IPS-18c (cell line): ENCODE measurements at regions not wholly inside any gene's neighbourhood (a gene's known extent, or its start where the extent isn't known, plus 50 kb on each side); places are given as distances from the start of the nearest gene placed in this dataset.
"Not testable (repeated sequence)": the region's sequence is repeated elsewhere in the genome, so short reads cannot be mapped to it uniquely, and the experiment has no call there.

Source experiments
- H3K4me3 ChIP-seq: 2 replicates; pipeline ENCODE4 v1.7.0; 2013; ENCODE audit warnings: low read depth, mild to moderate bottlenecking, low read length, moderate library complexity; ENCODE audit not compliant: insufficient read depth
- H3K9me3 ChIP-seq: one replicate; pipeline ENCODE4 v1.6.1; 2013; ENCODE audit warnings: mild to moderate bottlenecking, low read length, moderate library complexity; ENCODE audit not compliant: control insufficient read depth, insufficient read depth

DNA sequence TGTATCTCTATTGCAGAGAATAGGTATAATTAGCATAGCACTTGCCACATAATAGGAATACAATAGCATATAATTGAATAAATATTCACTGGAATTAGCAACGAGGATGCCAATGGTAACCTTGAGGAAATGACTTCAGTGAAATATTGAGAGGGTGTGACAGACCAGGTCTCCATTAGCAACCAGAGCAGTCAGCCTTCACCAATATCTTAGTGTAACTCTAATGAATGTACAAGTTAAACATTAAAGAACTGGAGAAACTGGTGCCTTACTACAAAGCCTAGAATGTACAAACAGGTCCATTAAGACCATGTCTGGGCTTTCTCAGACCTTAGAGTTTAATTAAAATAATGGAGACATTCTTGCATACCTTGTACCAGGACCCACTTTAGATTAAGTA, 143.0 kb downstream of the MAGEB17 start:
- Histone ChIP-seq H3K4me3 (no peak overlapping the region), H3K9me3 (no peaks in the 10 kb centered on the region)

DNA sequence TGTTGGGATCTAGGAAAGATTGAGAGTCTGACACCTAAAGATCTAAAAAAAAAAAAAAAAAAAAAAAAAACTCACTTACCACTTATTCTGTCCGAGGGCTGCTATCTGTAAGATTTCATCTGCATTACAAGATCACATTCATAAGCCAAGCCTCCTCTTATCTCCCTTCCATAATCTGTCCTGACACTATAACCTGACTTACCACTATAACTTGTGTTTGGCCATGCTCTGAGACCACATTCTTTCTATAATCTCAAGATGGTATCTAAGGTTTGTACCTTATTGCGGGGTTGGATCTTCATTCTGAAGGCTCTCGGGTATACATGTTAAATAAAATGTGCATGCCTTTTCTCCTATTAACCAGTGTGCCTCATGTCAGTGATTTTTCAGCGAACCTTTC, 144.4 kb downstream of the MAGEB17 start:
- no peaks in the 10 kb centered on the region for H3K9me3 ChIP-seq
- no peak overlapping the region for H3K4me3 ChIP-seq

DNA sequence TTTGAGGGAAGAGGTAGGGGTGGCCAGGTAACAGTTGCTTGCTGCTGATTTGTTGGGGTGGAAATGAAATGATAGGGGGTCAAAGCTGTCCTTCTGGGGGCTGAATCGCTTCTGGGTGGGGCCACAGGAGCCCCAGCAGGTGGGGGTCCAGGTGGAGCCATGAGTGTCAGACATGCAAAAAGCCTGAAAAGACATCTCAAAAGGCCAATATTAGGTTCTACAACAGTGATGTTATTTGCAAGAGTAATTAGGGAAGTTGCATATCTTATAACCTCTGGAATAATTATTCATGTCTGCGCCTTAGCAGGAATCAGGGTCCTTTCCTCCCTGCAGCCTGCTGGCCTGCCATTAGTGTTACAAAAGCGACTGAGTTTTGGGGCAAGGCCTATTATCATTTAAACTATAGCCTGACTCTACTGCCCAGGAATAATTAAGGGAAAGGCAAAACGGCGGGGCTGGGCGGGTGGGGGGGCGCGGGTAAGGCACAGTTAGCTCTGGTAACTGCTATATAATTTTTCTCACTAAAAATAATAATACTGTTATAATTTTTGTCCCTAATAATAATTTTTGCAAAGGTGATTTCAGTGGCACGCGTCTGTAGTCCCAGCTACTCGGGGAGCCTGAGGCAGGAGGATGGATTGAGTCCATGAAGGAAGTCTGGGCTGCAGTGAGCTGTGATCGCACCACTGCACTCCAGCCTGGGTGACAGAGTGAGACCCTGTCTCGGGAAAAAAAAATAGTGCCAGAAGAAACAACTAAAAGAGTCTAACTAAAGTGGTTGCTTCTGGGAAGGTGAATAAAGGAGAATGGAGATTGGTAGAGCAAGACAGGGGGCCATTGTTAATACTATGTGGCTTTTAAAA, 145.7 kb downstream of the MAGEB17 start:
- no peak overlapping the region for H3K4me3 ChIP-seq
- no peaks in the 10 kb centered on the region for H3K9me3 ChIP-seq

DNA sequence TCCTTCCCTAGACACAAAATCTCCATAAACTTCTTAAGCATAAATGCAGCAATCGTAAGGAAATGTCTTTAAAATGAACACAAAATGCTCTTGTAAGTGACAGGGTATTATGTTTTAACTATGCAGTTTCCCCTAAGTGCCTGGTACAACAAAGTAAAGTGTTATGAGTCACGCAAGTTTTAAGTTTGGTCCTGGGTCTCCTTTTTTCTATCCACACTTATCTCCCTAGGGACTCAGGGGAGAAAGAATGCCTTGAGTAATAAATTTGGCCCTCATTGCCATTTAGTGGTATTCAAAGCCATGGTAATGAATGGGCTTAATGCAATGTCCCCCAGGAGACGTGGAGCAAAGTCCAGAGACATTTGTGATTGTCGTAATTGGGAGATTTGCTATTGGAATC, 149.1 kb downstream of the MAGEB17 start:
- Histone ChIP-seq H3K9me3 (no peaks in the 10 kb centered on the region), H3K4me3 (no peak overlapping the region)

DNA sequence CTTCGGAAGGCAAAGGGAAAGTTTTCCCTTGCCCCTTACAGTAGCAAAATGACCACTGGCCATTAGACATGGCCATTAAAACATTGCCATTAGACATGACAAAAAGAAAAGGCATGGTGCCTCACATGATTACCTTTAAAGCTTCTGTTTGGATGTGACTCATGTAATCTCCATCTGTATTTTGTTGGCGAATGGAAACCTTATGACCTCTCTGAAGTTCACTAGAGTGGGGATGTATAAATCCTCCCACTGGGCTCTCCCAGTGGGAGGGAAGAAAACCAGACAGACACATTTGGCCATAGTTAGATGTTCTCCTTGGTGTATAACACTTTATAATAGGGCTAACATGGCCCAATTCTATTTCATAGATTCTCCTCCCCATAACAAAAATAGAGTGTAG, 152.6 kb downstream of the MAGEB17 start:
- Histone ChIP-seq H3K4me3 (no peak overlapping the region), H3K9me3 (no peaks in the 10 kb centered on the region)

DNA sequence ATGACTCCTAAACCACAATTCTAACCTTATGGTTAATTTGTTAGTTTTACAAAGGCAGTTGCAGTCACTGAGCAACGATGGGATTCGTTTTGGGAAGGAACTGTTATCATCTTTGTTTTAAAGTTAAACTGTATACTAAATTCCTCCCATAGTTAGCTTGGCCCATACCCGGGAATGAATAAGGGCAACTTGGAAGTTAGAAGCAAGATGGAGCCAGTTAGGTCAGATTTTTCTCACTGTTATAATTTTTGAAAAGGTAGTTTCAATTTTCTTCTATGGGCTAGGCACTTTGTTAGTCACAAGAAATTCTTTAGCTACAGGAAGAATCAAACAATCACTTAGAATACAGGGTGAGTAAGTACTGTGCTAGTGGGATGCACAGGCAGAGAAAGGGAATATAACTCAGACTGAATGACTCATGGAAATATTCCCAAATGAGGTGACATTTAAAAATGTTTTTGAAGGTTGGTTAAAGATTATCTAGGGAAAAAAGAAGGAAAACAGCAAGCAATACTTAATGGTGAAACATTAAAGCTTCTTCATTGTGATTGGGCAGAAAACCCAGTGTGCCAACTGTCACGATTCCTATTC, 153.6 kb downstream of the MAGEB17 start:
- Histone ChIP-seq H3K9me3 (no peaks in the 10 kb centered on the region), H3K4me3 (no peak overlapping the region)

DNA sequence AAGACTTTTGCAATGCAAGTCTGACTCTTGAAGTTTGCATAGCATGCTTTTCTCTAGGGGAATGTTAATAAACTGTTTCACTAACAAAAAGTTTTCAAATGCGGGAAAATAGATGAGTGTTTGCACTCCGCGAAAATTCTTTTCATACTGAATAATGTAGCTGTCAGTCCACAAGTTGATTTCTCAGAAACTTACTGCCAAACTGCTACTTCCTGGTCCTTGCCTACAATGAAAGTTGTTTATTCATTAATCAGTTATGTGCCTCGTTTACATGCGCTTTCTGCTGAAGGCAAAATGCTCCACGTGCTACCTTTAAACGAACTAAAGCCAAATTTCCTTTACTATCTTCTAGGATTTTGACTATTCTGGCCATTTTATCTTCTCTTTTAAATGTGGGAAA, 166.2 kb downstream of the MAGEB17 start:
- Histone ChIP-seq H3K4me3 (no peak overlapping the region), H3K9me3 (peaks cover 2% of the 10 kb centered on the region)

DNA sequence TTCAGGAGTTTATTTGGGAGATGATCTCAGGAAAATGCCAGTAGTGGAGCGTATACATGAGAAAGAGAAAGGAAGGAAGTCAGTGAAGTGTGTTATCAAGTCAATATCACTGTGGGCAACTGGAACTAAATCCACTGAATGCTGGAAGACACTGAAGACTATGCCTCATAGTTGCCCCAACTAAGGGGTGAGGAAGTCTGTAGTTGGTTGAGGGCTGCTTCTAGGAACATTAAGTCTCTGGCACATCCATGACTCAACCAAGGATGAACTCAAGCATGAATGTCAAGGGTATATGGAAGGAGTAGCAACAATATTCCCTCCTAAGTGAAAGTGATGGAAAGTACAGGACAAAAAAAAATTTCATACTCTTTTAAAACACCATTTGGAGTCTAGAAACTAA, 167.9 kb downstream of the MAGEB17 start:
- H3K9me3 ChIP-seq, result peaks cover 2% of the 10 kb centered on the region
- no peak overlapping the region for H3K4me3 ChIP-seq

DNA sequence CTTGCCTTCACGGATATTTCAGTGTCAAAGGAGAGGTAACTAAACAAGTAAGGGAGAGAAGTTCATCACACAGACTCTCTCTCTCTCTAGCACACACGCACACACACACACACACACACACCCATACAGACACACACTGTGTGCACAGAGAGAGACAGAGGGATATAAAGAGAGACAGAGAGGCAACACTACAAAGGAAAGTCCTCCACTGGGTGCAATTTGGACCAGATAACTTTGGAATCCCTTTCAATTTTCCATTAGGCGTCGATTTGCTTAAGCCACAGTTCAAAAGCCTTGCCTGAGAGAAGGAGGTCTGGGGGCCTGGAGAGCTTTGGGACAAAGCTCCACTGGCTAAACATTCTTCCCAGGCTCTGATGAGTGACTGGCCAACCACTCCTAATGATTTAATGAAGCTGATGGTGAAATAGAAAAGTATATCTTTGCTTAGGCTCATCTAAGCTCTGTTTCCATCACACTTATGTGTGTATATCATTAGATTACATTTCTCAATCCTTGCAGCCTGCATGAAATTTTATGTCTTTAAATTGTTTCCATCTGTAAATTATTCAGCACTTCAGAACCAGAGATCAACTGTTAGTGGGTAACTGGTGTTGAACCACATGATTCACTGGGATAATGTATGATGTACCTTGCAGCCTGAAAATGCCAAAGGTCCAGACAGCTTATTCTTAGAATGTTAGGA, 180.8 kb downstream of the MAGEB17 start:
- Histone ChIP-seq H3K4me3 (no peak overlapping the region), H3K9me3 (no peaks in the 10 kb centered on the region)

DNA sequence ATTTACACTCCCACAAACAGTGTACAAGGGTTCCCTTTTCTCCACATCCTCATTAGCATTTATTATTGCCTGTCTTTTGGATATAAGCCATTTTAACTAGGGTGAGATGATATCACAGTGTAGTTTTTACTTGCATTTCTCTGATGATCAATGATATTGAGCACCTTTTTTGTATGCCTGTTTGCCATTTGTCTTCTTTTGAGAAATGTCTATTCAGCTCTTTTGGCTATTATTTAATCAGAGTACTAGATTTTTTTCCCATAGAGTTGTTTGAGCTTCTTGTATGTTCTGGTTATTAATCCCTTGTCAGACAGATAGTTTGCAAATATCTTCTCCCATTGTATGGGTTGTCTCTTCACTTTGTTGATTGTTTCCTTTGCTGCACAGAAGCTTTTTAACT, 190.6 kb downstream of the MAGEB17 start:
- Histone ChIP-seq H3K4me3 (no peak overlapping the region), H3K9me3 (peaks cover 7% of the 10 kb centered on the region)

DNA sequence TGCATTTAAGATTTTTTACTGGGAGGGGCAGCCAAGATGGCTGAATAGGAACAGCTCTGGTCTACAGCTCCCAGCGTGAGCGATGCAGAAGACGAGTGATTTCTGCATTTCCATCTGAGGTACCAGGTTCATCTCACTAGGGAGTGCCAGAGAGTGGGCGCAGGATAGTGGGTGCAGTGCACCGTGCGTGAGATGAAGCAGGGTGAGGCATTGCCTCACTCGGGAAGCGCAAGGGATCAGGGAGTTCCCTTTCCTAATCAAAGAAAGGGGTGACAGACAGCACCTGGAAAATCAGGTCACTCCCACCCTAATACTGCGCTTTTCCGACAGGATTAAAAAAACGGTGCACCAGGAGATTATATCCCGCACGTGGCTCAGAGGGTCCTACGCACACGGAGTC, 192.8 kb downstream of the MAGEB17 start:
- not testable (repeated sequence) for H3K4me3 ChIP-seq, H3K9me3 ChIP-seq

DNA sequence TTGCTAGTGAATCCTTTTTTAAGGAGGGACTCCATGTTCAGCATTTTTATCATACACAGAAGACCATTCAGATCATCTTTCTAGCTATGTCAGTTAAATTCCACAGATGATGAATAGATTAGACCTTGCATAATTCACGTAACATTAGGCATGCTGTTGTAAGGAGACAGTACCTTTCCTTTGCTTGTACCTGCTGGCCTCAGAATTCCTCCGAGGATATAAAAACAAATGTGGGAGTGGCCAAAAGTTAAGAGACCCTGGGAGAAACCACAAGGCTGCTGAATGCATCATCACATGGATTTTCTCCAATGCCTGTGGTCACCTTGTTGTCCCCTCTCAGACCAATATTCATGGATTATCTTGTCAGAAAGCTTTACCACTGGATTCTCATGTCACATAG, 201.4 kb downstream of the MAGEB17 start:
- H3K9me3 ChIP-seq, result no peaks in the 10 kb centered on the region
- H3K4me3 ChIP-seq, result no peak overlapping the region

DNA sequence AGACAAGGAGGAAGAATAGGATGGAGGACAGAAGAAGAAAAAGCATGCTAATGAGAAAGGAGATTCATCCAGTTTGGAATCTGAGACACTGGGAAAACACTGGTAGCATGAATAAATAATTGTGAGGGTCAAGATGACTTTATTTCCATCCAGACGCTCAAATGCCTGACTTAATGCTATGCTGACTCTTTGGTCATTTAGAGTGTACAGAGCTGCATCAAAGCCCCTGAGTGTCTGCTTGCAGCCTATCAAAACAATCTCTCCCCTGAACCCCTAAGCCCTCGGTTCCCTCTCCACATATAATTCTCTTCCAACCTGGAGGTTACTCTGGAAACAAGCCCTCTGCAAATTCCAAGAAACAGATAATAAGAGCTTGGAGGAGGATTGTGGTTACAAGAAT, 208.8 kb downstream of the MAGEB17 start:
- Histone ChIP-seq H3K9me3 (no peaks in the 10 kb centered on the region), H3K4me3 (no peak overlapping the region)

DNA sequence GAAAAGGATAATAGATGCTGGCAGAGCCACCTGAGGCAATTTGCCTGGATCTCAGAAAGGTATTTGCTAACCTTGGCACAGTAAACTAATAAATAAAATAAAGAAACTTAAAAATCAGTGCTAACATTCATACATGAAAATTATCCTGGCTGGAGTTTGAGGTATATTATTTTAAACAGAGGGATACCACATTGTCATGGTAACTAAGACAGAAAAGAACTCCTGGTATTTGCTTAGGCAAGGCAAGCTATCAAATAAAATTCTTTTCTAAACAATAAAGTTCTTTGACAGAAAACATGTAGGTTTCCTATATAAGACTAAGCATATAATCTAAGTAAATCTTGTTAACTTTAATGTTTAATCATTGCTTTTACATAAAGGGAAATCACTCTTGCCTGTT, 218.8 kb downstream of the MAGEB17 start:
- Histone ChIP-seq H3K4me3 (no peak overlapping the region), H3K9me3 (no peaks in the 10 kb centered on the region)

DNA sequence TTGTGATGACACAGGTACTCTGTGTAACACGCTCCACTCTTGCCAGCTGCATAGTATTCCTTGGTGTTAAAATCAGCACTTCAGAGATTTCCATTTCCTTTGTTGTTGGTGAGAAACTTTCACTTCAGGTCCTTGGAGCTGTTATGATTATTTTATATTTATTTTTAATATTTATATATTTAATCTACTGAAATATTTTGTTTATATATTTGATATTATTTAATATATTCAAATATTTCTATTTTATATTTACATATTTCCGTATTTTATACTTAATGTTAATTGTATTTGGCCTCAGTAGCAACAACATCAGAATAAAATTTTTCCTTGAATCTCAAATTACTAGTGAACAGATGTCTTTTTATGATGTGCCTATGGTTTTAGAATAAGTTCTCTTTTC, 225.3 kb downstream of the MAGEB17 start:
- Histone ChIP-seq H3K4me3 (no peak overlapping the region), H3K9me3 (no peaks in the 10 kb centered on the region)

DNA sequence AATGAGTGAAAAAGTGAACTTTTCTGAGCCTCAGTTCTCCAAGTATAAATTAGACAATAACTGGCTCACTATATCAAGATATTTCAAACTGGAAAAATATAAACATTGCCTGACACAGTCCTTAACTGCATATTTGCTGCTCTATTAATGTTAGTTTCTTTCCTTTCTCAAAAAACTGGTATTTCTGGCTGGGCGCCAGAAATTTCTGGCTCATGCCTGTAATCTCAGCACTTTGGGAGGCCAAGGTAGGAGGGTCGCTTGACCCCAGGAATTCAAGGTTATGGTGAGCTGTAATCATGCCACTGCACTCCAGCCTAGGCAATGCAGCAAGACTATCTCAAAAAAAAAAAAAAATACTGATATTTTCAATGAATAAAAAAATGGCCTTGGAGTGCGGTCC, 227.0 kb downstream of the MAGEB17 start:
- no peak overlapping the region for H3K4me3 ChIP-seq
- H3K9me3 ChIP-seq, result no peaks in the 10 kb centered on the region

DNA sequence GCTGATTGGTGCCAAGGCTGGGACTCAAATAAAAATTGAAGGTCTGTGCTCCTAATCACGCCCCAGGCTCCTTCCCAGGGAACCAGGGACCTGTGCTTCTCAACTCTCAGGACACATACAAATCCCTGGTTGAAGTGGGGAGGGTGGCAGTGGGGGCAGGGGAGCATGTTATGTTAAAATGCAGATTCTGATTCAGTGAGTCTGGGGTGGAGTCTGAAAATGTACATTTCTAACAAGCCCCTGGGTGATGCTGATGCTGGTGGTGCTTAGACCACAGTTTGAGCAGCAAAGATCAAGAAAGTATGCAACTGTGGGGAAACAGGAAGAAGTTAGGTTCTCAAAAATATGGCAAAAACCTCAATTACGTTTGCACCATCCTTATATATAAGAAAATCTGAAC, 236.5 kb downstream of the MAGEB17 start:
- H3K9me3 ChIP-seq, result no peaks in the 10 kb centered on the region
- H3K4me3 ChIP-seq, result no peak overlapping the region

DNA sequence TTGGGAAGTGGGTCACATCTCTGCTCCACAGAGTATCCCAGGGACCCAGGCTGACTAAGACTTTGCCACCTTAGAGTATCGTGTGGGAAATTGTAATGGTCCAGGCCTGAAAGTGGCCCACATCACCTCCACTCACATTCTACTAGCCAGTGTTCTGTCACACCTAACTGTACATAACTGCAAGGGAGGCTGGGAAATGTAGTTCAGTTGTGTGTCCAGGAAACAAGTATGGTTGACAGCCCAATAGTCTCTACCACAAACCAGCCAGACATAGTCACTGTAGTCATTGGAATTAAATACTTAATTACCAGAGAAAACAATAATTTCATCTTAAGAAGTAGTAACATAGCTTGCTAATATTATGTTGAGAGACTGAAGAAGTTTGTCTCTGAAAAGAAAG, 233.4 kb upstream of the S100G start:
- H3K4me3 ChIP-seq, result no peak overlapping the region
- H3K9me3 ChIP-seq, result no peaks in the 10 kb centered on the region
